ENCODE measurements at regions not wholly inside any gene's neighbourhood (a gene's known extent, or its start where the extent isn't known, plus 50 kb on each side); places are given as distances from the start of the nearest gene placed in this dataset.

GRCh38 chr2:128768041-128768440 is 449.4 kb upstream of the HS6ST1 start:
- intact Hi-C loops (cut with micrococcal nuclease), result no loop called here
- Histone ChIP-seq H3K27me3 (ENCODE audit: control insufficient read depth in 2 of 2, insufficient read depth in 2 of 2, low read length in 2 of 2) (no peaks in the 10 kb centered on the region; a peak in 1 of 5 replicates), H3K9ac (ENCODE audit: insufficient read depth in 1 of 2, low read depth in 2 of 2, low read length in 2 of 2) (no peak overlapping the region), H3K27ac (ENCODE audit: extremely low read depth, low read depth, low read length) (no peak overlapping the region), H3K4me1 (replicated peaks in 1 of 2; ENCODE audit: control insufficient read depth in 2 of 2, insufficient read depth in 2 of 2, low read length in 2 of 2) (no peaks in the 10 kb centered on the region), H2AFZ (ENCODE audit: low read depth, low read length) (no peak overlapping the region), H4K20me1 (replicated peaks; ENCODE audit: control insufficient read depth, insufficient read depth, low read length) (no peaks in the 10 kb centered on the region), H3K4me3 (no peak overlapping the region), H3K9me1 (ENCODE audit: control insufficient read depth, insufficient read depth, low read length) (no peaks in the 10 kb centered on the region), H3K9me3 (replicated peaks; ENCODE audit: control insufficient read depth, insufficient read depth, low read depth, low read length) (no peaks in the 10 kb centered on the region), H3K4me2 (ENCODE audit: insufficient read depth, low read length) (no peak overlapping the region), H3K79me2 (ENCODE audit: control insufficient read depth, insufficient read depth, low read length) (no peaks in the 10 kb centered on the region), H3K36me3 (ENCODE audit: control insufficient read depth, insufficient read depth, low read length) (no peaks in the 10 kb centered on the region)
- in situ Hi-C loops (cut with MboI), result no loop called here
- DNase-seq (ENCODE audit: extremely low read depth in 1 of 4, low spot score in 3 of 4) (no peak), ATAC-seq (no peak), FAIRE-seq (no peak)
- ChIA-PET POLR2A (no interaction called here), CTCF (ENCODE audit: low intra/inter-chr PET ratio) (no interaction called here)
- 0% methylated on average over 1 of the region's 1 CpG for WGBS (ENCODE audit: insufficient coverage, low coverage, missing lambda C conversion rate)
- BruUV-seq (replicated peaks), result no TSS peak
- TF ChIP-seq GTF3C2 (IDR thresholded peaks at IDR 0.05; ENCODE audit: borderline replicate concordance, extremely low read depth, insufficient read length) (no peak), TCF7L2 (IDR thresholded peaks at IDR 0.05; ENCODE audit: low read depth, low read length) (no peak), KHSRP (IDR thresholded peaks at IDR 0.05) (no peak), MEF2A (IDR thresholded peaks at IDR 0.05; ENCODE audit: control insufficient read depth, low read depth, low read length) (no peak), ZNF696 (CRISPR knock-in tag; conservative IDR thresholded peaks at IDR 0.05) (no peak), ZFP1 (CRISPR knock-in tag; IDR thresholded peaks at IDR 0.05) (no peak), THRA (IDR thresholded peaks at IDR 0.05) (no peak), SNAPC5 (CRISPR knock-in tag; IDR thresholded peaks at IDR 0.05) (no peak), FOXP4 (CRISPR knock-in tag; IDR thresholded peaks at IDR 0.05; ENCODE audit: borderline replicate concordance) (no peak), RNF2 (IDR thresholded peaks at IDR 0.05) (no peak), BCOR (IDR thresholded peaks at IDR 0.05) (no peak), TCFL5 (CRISPR knock-in tag; conservative IDR thresholded peaks at IDR 0.05) (no peak), HNRNPH1 (optimal IDR thresholded peaks at IDR 0.05; ENCODE audit: low read depth, low read length) (no peak), CCNT2 (IDR thresholded peaks at IDR 0.05; ENCODE audit: borderline replicate concordance, extremely low read depth, insufficient read length, low read depth, low read length) (no peak), ZNF717 (CRISPR knock-in tag; IDR thresholded peaks at IDR 0.05) (no peak), RBM25 (IDR thresholded peaks at IDR 0.05; ENCODE audit: low read depth, low read length, severe bottlenecking) (no peak), ZBTB26 (CRISPR knock-in tag; IDR thresholded peaks at IDR 0.05) (no peak)
